ENCODE measurements at regions not wholly inside any gene's neighbourhood (a gene's known extent, or its start where the extent isn't known, plus 50 kb on each side); places are given as distances from the start of the nearest gene placed in this dataset.

DNA sequence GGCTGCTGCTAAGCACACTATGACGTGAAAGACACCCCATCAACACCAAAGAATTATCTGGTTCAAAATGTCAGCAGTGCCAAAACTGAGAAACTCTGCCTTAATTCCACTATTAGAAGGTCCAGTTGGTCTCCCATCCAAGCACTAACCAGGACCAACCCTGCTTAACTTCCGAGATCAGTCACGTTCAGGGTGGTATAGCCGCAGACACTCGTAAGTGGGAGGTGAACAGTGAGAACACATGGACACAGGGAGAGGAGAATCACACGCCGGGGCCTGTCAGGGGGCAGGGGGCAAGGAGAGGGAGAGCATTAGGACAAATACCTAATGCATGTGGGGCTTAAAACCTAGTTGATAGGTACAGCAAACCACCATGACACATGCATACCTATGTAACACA lies 83.4 kb downstream of the C13orf42 start:
- H3K4me1 ChIP-seq: no peaks in the 10 kb centered on the region
- no peak overlapping the region for H3K27ac ChIP-seq
- no peaks in the 10 kb centered on the region for H3K36me3 ChIP-seq
- DNase-seq (ENCODE audit: low spot score in 2 of 2): no peak
- H3K4me3 ChIP-seq: no peak overlapping the region
- peaks cover 5% of the 10 kb centered on the region for H3K9me3 ChIP-seq
- H3K27me3 ChIP-seq: peaks cover 7% of the 10 kb centered on the region
- no peak for TF ChIP-seq POLR2A (IDR thresholded peaks at IDR 0.05)
- 94% methylated on average over 7 of the region's 7 CpGs for WGBS

DNA sequence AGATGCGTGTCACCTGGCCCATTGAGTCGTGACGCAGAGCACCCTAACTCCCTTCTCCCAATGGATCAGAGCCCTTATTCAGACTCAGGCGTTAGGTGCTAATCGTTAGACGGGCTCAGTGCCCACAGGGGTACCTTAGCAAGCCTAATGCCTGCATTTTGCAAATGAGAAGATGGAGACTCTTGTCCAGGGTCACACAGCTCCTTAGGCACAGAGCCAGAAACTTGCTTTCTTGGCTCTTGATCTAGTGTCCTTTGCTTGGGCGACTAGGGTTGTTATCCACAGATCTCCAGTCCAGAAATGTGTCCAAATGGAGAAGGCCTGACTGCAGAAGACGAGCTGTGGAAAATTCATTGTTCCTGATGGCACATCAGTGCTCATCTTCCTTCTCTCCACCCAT lies 85.1 kb downstream of the C13orf42 start:
- Histone ChIP-seq H3K9me3 (peaks cover 5% of the 10 kb centered on the region), H3K4me3 (no peak overlapping the region), H3K36me3 (no peaks in the 10 kb centered on the region), H3K27ac (no peak overlapping the region), H3K4me1 (no peaks in the 10 kb centered on the region), H3K27me3 (peaks cover 7% of the 10 kb centered on the region)
- TF ChIP-seq EP300 (IDR thresholded peaks at IDR 0.05) (no peak), POLR2AphosphoS5 (IDR thresholded peaks at IDR 0.05) (no peak), POLR2A (IDR thresholded peaks at IDR 0.05) (no peak)
- TF ChIP-seq, protein P1, sequence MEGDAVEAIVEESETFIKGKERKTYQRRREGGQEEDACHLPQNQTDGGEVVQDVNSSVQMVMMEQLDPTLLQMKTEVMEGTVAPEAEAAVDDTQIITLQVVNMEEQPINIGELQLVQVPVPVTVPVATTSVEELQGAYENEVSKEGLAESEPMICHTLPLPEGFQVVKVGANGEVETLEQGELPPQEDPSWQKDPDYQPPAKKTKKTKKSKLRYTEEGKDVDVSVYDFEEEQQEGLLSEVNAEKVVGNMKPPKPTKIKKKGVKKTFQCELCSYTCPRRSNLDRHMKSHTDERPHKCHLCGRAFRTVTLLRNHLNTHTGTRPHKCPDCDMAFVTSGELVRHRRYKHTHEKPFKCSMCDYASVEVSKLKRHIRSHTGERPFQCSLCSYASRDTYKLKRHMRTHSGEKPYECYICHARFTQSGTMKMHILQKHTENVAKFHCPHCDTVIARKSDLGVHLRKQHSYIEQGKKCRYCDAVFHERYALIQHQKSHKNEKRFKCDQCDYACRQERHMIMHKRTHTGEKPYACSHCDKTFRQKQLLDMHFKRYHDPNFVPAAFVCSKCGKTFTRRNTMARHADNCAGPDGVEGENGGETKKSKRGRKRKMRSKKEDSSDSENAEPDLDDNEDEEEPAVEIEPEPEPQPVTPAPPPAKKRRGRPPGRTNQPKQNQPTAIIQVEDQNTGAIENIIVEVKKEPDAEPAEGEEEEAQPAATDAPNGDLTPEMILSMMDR (IDR thresholded peaks at IDR 0.05): no peak
- DNase-seq (ENCODE audit: low spot score in 2 of 2): no peak
- 93% methylated on average over 8 of the region's 8 CpGs for WGBS

DNA sequence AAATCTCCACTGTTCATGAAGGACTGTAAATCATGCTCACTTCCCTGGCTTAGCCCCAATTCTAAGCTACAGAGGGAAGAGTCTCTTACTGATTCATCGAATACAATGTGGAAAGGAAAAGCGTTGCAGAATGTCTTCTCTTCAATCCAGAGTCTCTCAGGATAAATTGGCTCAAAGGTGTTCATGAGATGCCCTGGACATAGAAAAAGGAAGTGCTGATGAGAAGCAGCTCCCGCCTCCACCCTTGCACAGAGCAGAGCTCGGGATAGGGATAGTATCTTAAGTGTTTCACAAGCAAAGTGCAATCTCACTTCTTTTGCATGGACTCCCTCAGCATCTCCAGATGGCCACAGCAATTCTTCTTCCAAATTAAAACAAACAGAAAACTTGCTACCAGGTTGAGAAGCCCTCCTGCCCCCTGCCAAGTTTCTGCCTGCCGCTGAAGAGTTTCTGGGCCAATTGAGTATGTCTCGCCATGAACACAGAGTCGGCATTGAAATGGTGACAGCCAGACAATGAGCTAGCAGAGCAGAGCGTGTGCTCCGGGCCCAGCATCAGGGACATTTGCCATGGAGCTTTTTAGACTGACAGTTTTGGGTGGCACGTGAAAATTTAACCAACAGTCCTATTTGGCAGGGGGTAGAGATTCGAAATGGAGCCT lies 85.7 kb downstream of the C13orf42 start:
- Histone ChIP-seq H3K4me1 (no peaks in the 10 kb centered on the region), H3K27ac (no peak overlapping the region), H3K9me3 (peaks cover 5% of the 10 kb centered on the region), H3K4me3 (no peak overlapping the region), H3K36me3 (no peaks in the 10 kb centered on the region), H3K27me3 (peaks cover 7% of the 10 kb centered on the region)
- 91% methylated on average over 9 of the region's 11 CpGs for WGBS
- no peak for TF ChIP-seq POLR2A (IDR thresholded peaks at IDR 0.05)
- TF ChIP-seq, protein P1 (IDR thresholded peaks at IDR 0.05): no peak
- no peak for TF ChIP-seq POLR2AphosphoS5 (IDR thresholded peaks at IDR 0.05)
- TF ChIP-seq EP300 (IDR thresholded peaks at IDR 0.05): no peak
- DNase-seq (ENCODE audit: low spot score in 2 of 2): no peak

DNA sequence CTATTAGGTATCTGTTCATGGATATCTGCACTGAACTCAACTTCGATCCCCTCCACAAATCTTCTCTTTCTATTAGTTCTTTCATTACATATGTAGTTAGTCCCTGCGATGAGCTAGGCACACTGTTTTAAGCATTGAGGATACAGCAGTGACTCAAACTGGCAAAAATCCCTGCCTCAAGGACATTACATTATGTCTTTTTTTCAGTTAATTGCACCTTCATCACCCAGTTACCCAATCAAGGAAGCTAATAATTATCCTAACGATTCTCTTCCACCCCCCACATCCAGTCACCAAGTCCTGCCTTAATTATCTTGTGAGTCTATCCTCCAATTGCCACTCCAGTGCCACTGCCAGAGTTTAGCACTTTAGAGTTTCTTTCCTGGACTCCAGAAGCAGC lies 89.3 kb downstream of the C13orf42 start:
- no peak for TF ChIP-seq EP300 (IDR thresholded peaks at IDR 0.05)
- TF ChIP-seq, protein P1 (IDR thresholded peaks at IDR 0.05): no peak
- Histone ChIP-seq H3K9me3 (peaks cover 5% of the 10 kb centered on the region), H3K4me1 (no peaks in the 10 kb centered on the region), H3K27me3 (peaks cover 7% of the 10 kb centered on the region), H3K4me3 (no peak overlapping the region), H3K27ac (no peak overlapping the region), H3K36me3 (no peaks in the 10 kb centered on the region)
- DNase-seq (ENCODE audit: low spot score in 2 of 2): no peak
- 71% methylated on average over 3 of the region's 3 CpGs for WGBS

DNA sequence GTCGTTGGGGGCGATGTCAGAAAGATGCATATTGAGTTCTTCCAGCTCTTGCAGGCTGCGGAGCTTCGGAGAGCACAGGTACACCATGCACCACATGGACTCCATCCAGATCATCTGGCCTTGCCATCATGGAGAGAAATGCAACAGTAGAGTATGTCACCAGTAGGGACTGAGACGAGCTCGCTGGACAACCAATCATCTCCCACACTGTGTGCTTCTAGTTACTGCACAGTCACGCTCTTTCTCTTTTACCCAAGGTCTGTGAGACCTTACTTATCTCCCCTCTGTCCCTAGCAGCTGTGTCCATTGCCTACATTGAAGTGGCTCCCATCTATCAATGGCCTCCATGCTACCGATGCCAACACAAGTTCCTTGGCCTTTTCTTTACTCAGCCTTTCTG lies 90.5 kb downstream of the C13orf42 start:
- DNase-seq (ENCODE audit: low spot score in 2 of 2): no peak
- no peak for TF ChIP-seq POLR2A (IDR thresholded peaks at IDR 0.05)
- TF ChIP-seq POLR2AphosphoS5 (IDR thresholded peaks at IDR 0.05): no peak
- TF ChIP-seq EP300 (IDR thresholded peaks at IDR 0.05): no peak
- TF ChIP-seq, protein P1 (IDR thresholded peaks at IDR 0.05): no peak
- Histone ChIP-seq H3K9me3 (peaks cover 5% of the 10 kb centered on the region), H3K4me1 (no peaks in the 10 kb centered on the region), H3K4me3 (no peak overlapping the region), H3K27ac (no peak overlapping the region), H3K27me3 (peaks cover 1% of the 10 kb centered on the region), H3K36me3 (no peaks in the 10 kb centered on the region)
- 90% methylated on average over 8 of the region's 8 CpGs for WGBS

DNA sequence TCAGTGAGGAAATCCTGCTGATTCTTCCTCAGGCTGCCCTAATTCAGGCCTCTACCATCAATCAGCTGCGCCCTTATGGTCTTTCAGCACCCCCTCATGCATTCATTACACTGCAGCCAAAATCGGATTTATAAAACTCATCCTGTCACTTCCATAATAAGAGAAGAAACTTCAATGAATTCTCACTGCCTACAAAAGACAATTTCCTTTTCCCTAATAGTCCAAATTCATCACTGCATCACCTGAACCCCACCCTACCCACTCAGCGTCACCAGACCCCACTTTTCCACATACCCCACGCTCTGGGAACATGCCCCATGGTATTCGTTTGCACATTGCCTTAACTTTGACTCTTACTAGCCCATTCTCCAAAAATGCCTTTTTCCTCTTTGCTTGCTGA lies 92.0 kb downstream of the C13orf42 start:
- TF ChIP-seq POLR2A (IDR thresholded peaks at IDR 0.05) (no peak), EP300 (IDR thresholded peaks at IDR 0.05) (no peak), POLR2AphosphoS5 (IDR thresholded peaks at IDR 0.05) (no peak)
- TF ChIP-seq, protein P1 (IDR thresholded peaks at IDR 0.05): no peak
- WGBS: 92% methylated on average over 5 of the region's 5 CpGs
- DNase-seq (ENCODE audit: low spot score in 2 of 2): no peak
- H3K36me3 ChIP-seq: no peaks in the 10 kb centered on the region
- no peaks in the 10 kb centered on the region for H3K27me3 ChIP-seq
- no peak overlapping the region for H3K4me3 ChIP-seq
- no peak overlapping the region for H3K27ac ChIP-seq
- no peaks in the 10 kb centered on the region for H3K4me1 ChIP-seq
- H3K9me3 ChIP-seq: peaks cover 5% of the 10 kb centered on the region
